MG63 (cell line): ENCODE measurements at regions not wholly inside any gene's neighbourhood (a gene's known extent, or its start where the extent isn't known, plus 50 kb on each side); places are given as distances from the start of the nearest gene placed in this dataset.
"Not testable (repeated sequence)": the region's sequence is repeated elsewhere in the genome, so short reads cannot be mapped to it uniquely, and the experiment has no call there.

Experiments used
- DNase-seq: peaks from one replicate; pipeline ENCODE4 v3.0.0-alpha.2; 2020
- H3K27me3 ChIP-seq: fragments of 250-450 bp; sonication (Bioruptor Pico); 2 replicates; pipeline ENCODE4 v1.5.1; 2020; ENCODE audit warnings: mild to moderate bottlenecking, moderate library complexity
- H3K36me3 ChIP-seq: fragments of 250-450 bp; sonication (Bioruptor Pico); 2 replicates; pipeline ENCODE4 v1.5.1; 2020; ENCODE audit warnings: mild to moderate bottlenecking, moderate library complexity
- H3K4me3 ChIP-seq: fragments of 250-450 bp; sonication (Bioruptor Pico); 2 replicates; pipeline ENCODE4 v1.5.1; 2020; ENCODE audit warnings: mild to moderate bottlenecking, moderate library complexity
- H3K9me3 ChIP-seq: fragments of 250-450 bp; sonication (Bioruptor Pico); 2 replicates; pipeline ENCODE4 v1.5.1; 2020; ENCODE audit warnings: mild to moderate bottlenecking, moderate library complexity

- H3K4me3 ChIP-seq = no peak overlapping the region
- no peaks in the 10 kb centered on the region for H3K27me3 ChIP-seq
- peaks cover 22% of the 10 kb centered on the region for H3K9me3 ChIP-seq
- no peak for DNase-seq
- H3K36me3 ChIP-seq = no peaks in the 10 kb centered on the region
Measured at GRCh38 chr12:38016602-38017001, 300.0 kb upstream of the ALG10B start.

- Histone ChIP-seq H3K9me3 (peaks cover 8% of the 10 kb centered on the region), H3K4me3 (no peak overlapping the region), H3K27me3 (no peaks in the 10 kb centered on the region), H3K36me3 (no peaks in the 10 kb centered on the region)
- no peak for DNase-seq
Measured at GRCh38 chr12:38025916-38026315, 290.7 kb upstream of the ALG10B start.

GRCh38 chr12:38053113-38053512, 263.5 kb upstream of the ALG10B start:
- no peaks in the 10 kb centered on the region for H3K9me3 ChIP-seq
- no peak for DNase-seq
- no peaks in the 10 kb centered on the region for H3K27me3 ChIP-seq
- no peaks in the 10 kb centered on the region for H3K36me3 ChIP-seq
- no peak overlapping the region for H3K4me3 ChIP-seq

- Histone ChIP-seq H3K4me3 (no peak overlapping the region), H3K36me3 (no peaks in the 10 kb centered on the region), H3K9me3 (no peaks in the 10 kb centered on the region), H3K27me3 (no peaks in the 10 kb centered on the region)
- no peak for DNase-seq
Measured at GRCh38 chr12:38053655-38054464, 262.7 kb upstream of the ALG10B start.

- Histone ChIP-seq H3K36me3 (no peaks in the 10 kb centered on the region), H3K4me3 (no peak overlapping the region), H3K9me3 (no peaks in the 10 kb centered on the region), H3K27me3 (no peaks in the 10 kb centered on the region)
- peak; percentile 11 for DNase-seq
Measured at GRCh38 chr12:38056701-38057689, 259.6 kb upstream of the ALG10B start.

- no peak for DNase-seq
- no peak overlapping the region for H3K4me3 ChIP-seq
- H3K27me3 ChIP-seq = no peaks in the 10 kb centered on the region
- H3K9me3 ChIP-seq = no peaks in the 10 kb centered on the region
- no peaks in the 10 kb centered on the region for H3K36me3 ChIP-seq
Measured at GRCh38 chr12:38099686-38100085, 216.9 kb upstream of the ALG10B start.

- H3K9me3 ChIP-seq = no peaks in the 10 kb centered on the region
- no peaks in the 10 kb centered on the region for H3K27me3 ChIP-seq
- no peak overlapping the region for H3K4me3 ChIP-seq
- no peaks in the 10 kb centered on the region for H3K36me3 ChIP-seq
- no peak for DNase-seq
Measured at GRCh38 chr12:38101753-38102152, 214.8 kb upstream of the ALG10B start.

- DNase-seq = no peak
- Histone ChIP-seq H3K27me3 (no peaks in the 10 kb centered on the region), H3K4me3 (no peak overlapping the region), H3K36me3 (no peaks in the 10 kb centered on the region), H3K9me3 (no peaks in the 10 kb centered on the region)
Measured at GRCh38 chr12:38102197-38102596, 214.4 kb upstream of the ALG10B start.

GRCh38 chr12:38110026-38110699, 206.4 kb upstream of the ALG10B start:
- DNase-seq = no peak
- Histone ChIP-seq H3K36me3 (no peaks in the 10 kb centered on the region), H3K9me3 (no peaks in the 10 kb centered on the region), H3K4me3 (no peak overlapping the region), H3K27me3 (no peaks in the 10 kb centered on the region)

GRCh38 chr12:38113991-38114390, 202.6 kb upstream of the ALG10B start:
- Histone ChIP-seq H3K9me3 (no peaks in the 10 kb centered on the region), H3K27me3 (no peaks in the 10 kb centered on the region), H3K4me3 (no peak overlapping the region), H3K36me3 (no peaks in the 10 kb centered on the region)
- no peak for DNase-seq

- H3K4me3 ChIP-seq = no peak overlapping the region
- no peaks in the 10 kb centered on the region for H3K27me3 ChIP-seq
- no peaks in the 10 kb centered on the region for H3K9me3 ChIP-seq
- H3K36me3 ChIP-seq = no peaks in the 10 kb centered on the region
- no peak for DNase-seq
Measured at GRCh38 chr12:38116968-38117367, 199.6 kb upstream of the ALG10B start.

- Histone ChIP-seq H3K27me3 (no peaks in the 10 kb centered on the region), H3K9me3 (no peaks in the 10 kb centered on the region), H3K36me3 (no peaks in the 10 kb centered on the region), H3K4me3 (no peak overlapping the region)
- DNase-seq = no peak
Measured at GRCh38 chr12:38118632-38119031, 197.9 kb upstream of the ALG10B start.

- H3K9me3 ChIP-seq = no peaks in the 10 kb centered on the region
- H3K36me3 ChIP-seq = no peaks in the 10 kb centered on the region
- no peak for DNase-seq
- H3K27me3 ChIP-seq = no peaks in the 10 kb centered on the region
- H3K4me3 ChIP-seq = no peak overlapping the region
Measured at GRCh38 chr12:38120438-38120837, 196.1 kb upstream of the ALG10B start.

- H3K27me3 ChIP-seq, DNase-seq, H3K36me3 ChIP-seq, H3K9me3 ChIP-seq, H3K4me3 ChIP-seq: not testable (repeated sequence)
Measured at GRCh38 chr12:38123028-38123427, 193.5 kb upstream of the ALG10B start.

GRCh38 chr12:38123566-38124246, 192.9 kb upstream of the ALG10B start:
- Histone ChIP-seq H3K27me3 (no peaks in the 10 kb centered on the region), H3K9me3 (no peaks in the 10 kb centered on the region), H3K36me3 (no peaks in the 10 kb centered on the region), H3K4me3 (no peak overlapping the region)
- DNase-seq = no peak

- Histone ChIP-seq H3K4me3 (no peak overlapping the region), H3K9me3 (no peaks in the 10 kb centered on the region)
Measured at GRCh38 chr12:38124247-38125012, 192.1 kb upstream of the ALG10B start.

More at GRCh38 chr12:38124247-38125012, 192.1 kb upstream of the ALG10B start:
- no peak for DNase-seq
- H3K27me3 ChIP-seq = no peaks in the 10 kb centered on the region
- no peaks in the 10 kb centered on the region for H3K36me3 ChIP-seq
